Calu3 (cell line): ENCODE measurements at regions not wholly inside any gene's neighbourhood (a gene's known extent, or its start where the extent isn't known, plus 50 kb on each side); places are given as distances from the start of the nearest gene placed in this dataset.

Experiments used
- BruUV-seq: library from RNA; stranded (reverse); fragments of 400-500 nt; replicated peaks from 2 replicates; lab custom pipeline; 2021; lab: Mats Ljungman, UMichigan
- CTCF ChIA-PET: fragments of 300-600 bp; sonication (Branson Sonifier 250); formaldehyde crosslinking; loops from one replicate; lab custom pipeline; 2022; ENCODE audit warnings: antibody characterized with exemption; lab: Charles Lee
- DNase-seq: peaks from one replicate; pipeline ENCODE4 v3.0.0; 2022
- H3K27ac Mint-ChIP-seq: one replicate; pipeline ENCODE4 v1.8.0; 2022; ENCODE audit warnings: mixed read lengths; ENCODE audit not compliant: unreplicated experiment
- H3K27me3 Mint-ChIP-seq: one replicate; pipeline ENCODE4 v1.8.0; 2022; ENCODE audit warnings: mixed read lengths; ENCODE audit not compliant: unreplicated experiment
- H3K36me3 Mint-ChIP-seq: one replicate; pipeline ENCODE4 v1.8.0; 2022; ENCODE audit warnings: mild to moderate bottlenecking, moderate library complexity, mixed read lengths; ENCODE audit not compliant: insufficient read depth, unreplicated experiment
- H3K4me1 Mint-ChIP-seq: one replicate; pipeline ENCODE4 v1.8.0; 2022; ENCODE audit warnings: mild to moderate bottlenecking, low read depth, mixed read lengths; ENCODE audit not compliant: unreplicated experiment
- H3K4me3 Mint-ChIP-seq: one replicate; pipeline ENCODE4 v1.8.0; 2022; ENCODE audit warnings: mild to moderate bottlenecking, low read depth, moderate library complexity, mixed read lengths; ENCODE audit not compliant: unreplicated experiment
- H3K9me3 Mint-ChIP-seq: one replicate; pipeline ENCODE4 v1.8.0; 2022; ENCODE audit warnings: low read depth, mixed read lengths; ENCODE audit not compliant: unreplicated experiment
- intact Hi-C: fragments of 100-400 bp; cut with micrococcal nuclease; formaldehyde crosslinking; loops from one replicate; pipeline ENCODE4 v1.10.0; 2022; ENCODE audit not compliant: unreplicated experiment
- TF ChIP-seq, protein P1 (sequence below): fragments of 200-600 bp; IDR thresholded peaks from one replicate; pipeline ENCODE4 v1.8.0; 2022; ENCODE audit warnings: antibody characterized with exemption; ENCODE audit not compliant: unreplicated experiment

DNA sequence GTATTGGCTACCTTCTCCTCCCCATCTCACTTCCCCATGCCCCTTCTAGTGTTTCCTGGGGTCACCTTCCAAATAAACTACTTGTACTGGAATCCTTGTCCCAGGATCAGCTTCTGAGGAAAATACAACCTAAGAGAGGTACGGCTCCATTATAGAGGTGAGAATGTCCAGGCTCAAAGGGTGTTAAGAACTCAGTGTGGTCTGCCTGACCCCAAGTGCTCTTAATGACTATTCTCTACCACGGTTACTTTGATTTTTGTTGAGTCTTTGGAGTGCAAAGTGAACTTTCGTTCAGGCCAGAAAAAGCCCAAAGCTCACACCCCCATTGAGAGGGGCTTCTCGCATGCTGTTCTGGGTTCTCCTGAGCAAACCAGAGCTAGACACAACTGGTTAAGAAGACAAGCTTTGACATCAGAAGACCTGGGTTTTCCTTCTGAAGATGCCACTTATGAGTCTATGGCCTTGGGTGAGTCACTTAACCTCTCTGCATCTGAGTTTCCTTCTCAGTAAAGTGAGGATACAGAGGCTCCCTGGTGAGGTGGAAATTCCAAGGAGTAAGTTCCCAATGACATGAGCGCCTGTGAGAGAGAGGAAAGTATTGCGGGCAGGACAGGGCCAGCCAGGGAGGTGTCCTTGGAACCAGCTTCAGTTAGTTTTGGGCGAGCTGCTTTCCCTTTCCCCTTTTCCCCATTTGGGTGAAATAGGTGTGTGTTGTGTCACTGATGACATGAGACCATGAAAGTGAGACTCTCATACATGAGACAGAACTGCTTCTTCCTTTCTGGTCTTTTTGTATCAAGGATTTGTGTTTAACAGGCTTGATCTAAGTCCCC is 475.0 kb upstream of the PROK2 start:
- CTCF ChIA-PET = no interaction called here
- TF ChIP-seq, protein P1, sequence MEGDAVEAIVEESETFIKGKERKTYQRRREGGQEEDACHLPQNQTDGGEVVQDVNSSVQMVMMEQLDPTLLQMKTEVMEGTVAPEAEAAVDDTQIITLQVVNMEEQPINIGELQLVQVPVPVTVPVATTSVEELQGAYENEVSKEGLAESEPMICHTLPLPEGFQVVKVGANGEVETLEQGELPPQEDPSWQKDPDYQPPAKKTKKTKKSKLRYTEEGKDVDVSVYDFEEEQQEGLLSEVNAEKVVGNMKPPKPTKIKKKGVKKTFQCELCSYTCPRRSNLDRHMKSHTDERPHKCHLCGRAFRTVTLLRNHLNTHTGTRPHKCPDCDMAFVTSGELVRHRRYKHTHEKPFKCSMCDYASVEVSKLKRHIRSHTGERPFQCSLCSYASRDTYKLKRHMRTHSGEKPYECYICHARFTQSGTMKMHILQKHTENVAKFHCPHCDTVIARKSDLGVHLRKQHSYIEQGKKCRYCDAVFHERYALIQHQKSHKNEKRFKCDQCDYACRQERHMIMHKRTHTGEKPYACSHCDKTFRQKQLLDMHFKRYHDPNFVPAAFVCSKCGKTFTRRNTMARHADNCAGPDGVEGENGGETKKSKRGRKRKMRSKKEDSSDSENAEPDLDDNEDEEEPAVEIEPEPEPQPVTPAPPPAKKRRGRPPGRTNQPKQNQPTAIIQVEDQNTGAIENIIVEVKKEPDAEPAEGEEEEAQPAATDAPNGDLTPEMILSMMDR = no peak
- no TSS peak for BruUV-seq
- peaks cover 10% of the 10 kb centered on the region for H3K4me1 Mint-ChIP-seq
- no peak for DNase-seq
- H3K9me3 Mint-ChIP-seq = no peaks in the 10 kb centered on the region
- no peak overlapping the region for H3K27ac Mint-ChIP-seq
- H3K27me3 Mint-ChIP-seq = peaks cover 73% of the 10 kb centered on the region
- intact Hi-C loops = no loop called here
- no peak overlapping the region for H3K4me3 Mint-ChIP-seq
- no peaks in the 10 kb centered on the region for H3K36me3 Mint-ChIP-seq

DNA sequence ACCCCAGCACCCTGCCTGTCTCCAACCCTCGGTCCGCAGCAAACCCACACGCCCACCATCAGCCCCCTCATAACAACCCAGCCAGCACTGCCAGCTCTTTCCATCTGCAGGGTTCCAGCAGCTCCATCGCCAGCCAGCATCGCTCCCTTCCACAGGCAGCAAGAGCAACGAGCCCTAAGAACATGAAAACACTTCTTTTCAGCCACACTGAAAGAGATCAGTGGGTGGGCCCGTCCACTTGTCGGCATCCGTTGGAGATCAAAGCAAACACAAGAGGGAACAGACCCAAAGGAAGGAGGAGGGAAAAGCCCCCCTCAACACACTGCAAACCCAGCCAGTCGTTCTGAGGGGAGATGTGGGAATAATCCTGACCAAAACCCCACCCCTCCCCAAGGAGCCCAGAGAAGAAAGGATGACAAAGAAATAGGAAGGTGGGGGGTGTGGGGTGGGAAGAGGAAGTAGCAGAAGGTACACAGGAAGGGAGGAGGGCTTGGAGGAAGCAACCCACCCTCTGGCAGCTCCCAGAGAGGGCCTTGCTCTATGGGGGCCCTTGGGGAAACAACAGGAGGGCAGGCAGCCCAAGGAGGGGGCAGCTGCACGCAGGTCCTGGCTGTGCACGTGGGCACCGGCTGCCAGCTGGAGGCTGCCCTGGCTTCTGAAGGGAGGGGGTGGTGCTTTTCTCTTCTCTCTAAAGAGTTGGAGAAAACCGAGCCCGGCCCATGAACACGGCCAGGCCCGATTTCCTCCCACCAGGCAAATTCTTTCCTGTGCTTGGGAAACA is 473.6 kb upstream of the PROK2 start:
- CTCF ChIA-PET = no interaction called here

DNA sequence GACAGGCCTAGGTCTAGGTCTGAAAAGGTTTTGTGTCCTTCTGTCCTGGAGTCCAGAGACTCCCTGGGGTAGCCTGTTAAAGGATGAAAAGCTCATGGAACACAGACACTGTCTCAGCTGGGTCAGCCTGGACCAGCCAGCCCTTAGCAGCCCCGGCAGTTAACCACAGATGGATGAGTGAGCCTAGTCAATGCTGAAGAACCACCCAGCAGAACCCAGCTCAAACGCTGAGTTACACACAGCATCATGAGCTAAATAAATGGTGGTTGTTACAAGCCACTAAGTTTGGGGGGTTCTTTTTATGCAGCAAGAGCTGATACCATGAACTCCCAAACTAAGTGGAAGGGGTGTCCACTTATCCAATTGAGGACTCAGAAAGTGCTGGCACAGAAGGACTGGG is 472.8 kb upstream of the PROK2 start:
- no peak overlapping the region for H3K4me3 Mint-ChIP-seq
- CTCF ChIA-PET = no interaction called here
- no peaks in the 10 kb centered on the region for H3K36me3 Mint-ChIP-seq
- peaks cover 10% of the 10 kb centered on the region for H3K4me1 Mint-ChIP-seq
- no TSS peak for BruUV-seq
- H3K9me3 Mint-ChIP-seq = no peaks in the 10 kb centered on the region
- H3K27ac Mint-ChIP-seq = no peak overlapping the region
- TF ChIP-seq, protein P1 = no peak
- peaks cover 84% of the 10 kb centered on the region for H3K27me3 Mint-ChIP-seq
- intact Hi-C loops = no loop called here
- no peak for DNase-seq

More for the DNA sequence above, 473.6 kb upstream of the PROK2 start:
- H3K9me3 Mint-ChIP-seq = no peaks in the 10 kb centered on the region
- no peaks in the 10 kb centered on the region for H3K36me3 Mint-ChIP-seq
- H3K4me3 Mint-ChIP-seq = no peak overlapping the region
- no TSS peak for BruUV-seq
- peaks cover 10% of the 10 kb centered on the region for H3K4me1 Mint-ChIP-seq
- peaks cover 84% of the 10 kb centered on the region for H3K27me3 Mint-ChIP-seq
- TF ChIP-seq, protein P1 = no peak
- no peak for DNase-seq
- H3K27ac Mint-ChIP-seq = no peak overlapping the region
- intact Hi-C loops = no loop called here

DNA sequence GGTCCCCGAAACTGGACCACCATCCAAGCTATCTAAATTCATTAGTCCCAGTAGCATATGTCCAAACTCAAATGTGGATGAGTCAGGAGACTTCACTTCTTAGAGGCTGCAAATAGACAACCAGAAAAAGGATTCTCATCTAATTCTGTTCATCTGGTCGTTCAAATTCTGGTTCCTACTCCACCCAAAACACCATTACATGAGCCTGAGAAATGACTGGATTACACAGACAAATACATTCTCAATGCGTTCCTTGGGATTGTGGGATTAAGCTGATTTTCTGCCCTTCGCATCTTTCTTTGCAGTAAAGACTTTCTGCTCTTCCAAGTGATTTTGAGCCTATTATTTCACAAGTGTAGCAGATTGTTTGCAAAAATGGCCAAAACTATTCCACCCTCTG is 472.3 kb upstream of the PROK2 start:
- TF ChIP-seq, protein P1 = no peak
- CTCF ChIA-PET = no interaction called here
- Mint-ChIP-seq H3K27ac (no peak overlapping the region), H3K27me3 (peaks cover 84% of the 10 kb centered on the region), H3K4me1 (peaks cover 10% of the 10 kb centered on the region), H3K36me3 (no peaks in the 10 kb centered on the region), H3K9me3 (no peaks in the 10 kb centered on the region), H3K4me3 (no peak overlapping the region)
- intact Hi-C loops = no loop called here
- no TSS peak for BruUV-seq
- DNase-seq = no peak
